Endothelial cell of umbilical vein (primary cell): ENCODE measurements at regions not wholly inside any gene's neighbourhood (a gene's known extent, or its start where the extent isn't known, plus 50 kb on each side); places are given as distances from the start of the nearest gene placed in this dataset.

Source experiments
- CTCF ChIP-seq, 2 donors: IDR thresholded peaks; 1 replicate in 1 of 2; 2 replicates in 1 of 2; pipeline ENCODE4 v1.5.1; 2011; ENCODE audit warnings: low read length in 2 of 2, mild to moderate bottlenecking in 2 of 2, moderate library complexity in 2 of 2, control low read depth in 1 of 2, inconsistent platforms in 1 of 2, low read depth in 1 of 2; ENCODE audit not compliant: insufficient read depth in 1 of 2; ENCODE audit errors: extremely low read depth in 1 of 2
- EZH2 ChIP-seq: IDR thresholded peaks from 2 replicates; pipeline ENCODE4 v1.6.1; 2012; ENCODE audit warnings: borderline replicate concordance, low read depth, mild to moderate bottlenecking, moderate library complexity, low read length, inconsistent platforms; ENCODE audit not compliant: severe bottlenecking
- GATA2 ChIP-seq: IDR thresholded peaks from 2 replicates; pipeline ENCODE4 v1.7.0; 2011; ENCODE audit warnings: low read depth, mild to moderate bottlenecking, moderate library complexity, mixed read lengths, low read length; ENCODE audit not compliant: insufficient read length, insufficient read depth
- JUN ChIP-seq: IDR thresholded peaks from 2 replicates; pipeline ENCODE4 v1.6.1; 2011; ENCODE audit warnings: borderline replicate concordance, low read depth; ENCODE audit not compliant: insufficient read length, insufficient read depth
- MYC ChIP-seq: IDR thresholded peaks from one replicate; pipeline ENCODE4 v1.6.1; 2011; ENCODE audit warnings: mild to moderate bottlenecking, low read depth, low read length
- POLR2A ChIP-seq: IDR thresholded peaks from 2 replicates; pipeline ENCODE4 v1.6.1; 2012; ENCODE audit warnings: low read depth, mild to moderate bottlenecking, control low read depth, low read length
- POLR2AphosphoS5 ChIP-seq: IDR thresholded peaks from 2 replicates; pipeline ENCODE4 v1.6.1; 2012; ENCODE audit warnings: low read depth, mild to moderate bottlenecking, control low read depth, low read length, moderate library complexity; ENCODE audit not compliant: insufficient read depth
- TF ChIP-seq, protein P1 (sequence below): IDR thresholded peaks from 2 replicates; pipeline ENCODE4 v1.6.1; 2011; ENCODE audit not compliant: insufficient read depth, insufficient read length

- TF ChIP-seq CTCF (IDR thresholded peaks at IDR 0.05; ENCODE audit: extremely low read depth in 1 of 2, insufficient read depth in 1 of 2, low read depth in 1 of 2, low read length in 2 of 2): no peak
- TF ChIP-seq POLR2A: no peak
- TF ChIP-seq EZH2: no peak
- TF ChIP-seq, protein P1, sequence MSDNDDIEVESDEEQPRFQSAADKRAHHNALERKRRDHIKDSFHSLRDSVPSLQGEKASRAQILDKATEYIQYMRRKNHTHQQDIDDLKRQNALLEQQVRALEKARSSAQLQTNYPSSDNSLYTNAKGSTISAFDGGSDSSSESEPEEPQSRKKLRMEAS: no peak
- TF ChIP-seq POLR2AphosphoS5: no peak
- no peak for TF ChIP-seq JUN
- TF ChIP-seq GATA2: no peak
- TF ChIP-seq MYC: no peak
Measured at GRCh38 chr1:198966519-198966918, 327.7 kb downstream of the PTPRC start.
